Fibroblast of gingiva (primary cell): ENCODE measurements at regions not wholly inside any gene's neighbourhood (a gene's known extent, or its start where the extent isn't known, plus 50 kb on each side); places are given as distances from the start of the nearest gene placed in this dataset.
A peak's percentile ranks its signal among the peaks of the same experiment; 100 is the strongest.
"Not testable (repeated sequence)": the region's sequence is repeated elsewhere in the genome, so short reads cannot be mapped to it uniquely, and the experiment has no call there.

Source experiments
- DNase-seq: peaks from one replicate; pipeline ENCODE4 v3.0.0-alpha.2; 2011; ENCODE audit warnings: low read depth

- no peak for DNase-seq
Measured at GRCh38 chr22:46040471-46041465, 63.8 kb upstream of the WNT7B start.

- DNase-seq: no peak
Measured at GRCh38 chr22:46041642-46042041, 64.7 kb upstream of the WNT7B start.

GRCh38 chr22:46042786-46043185 is 65.8 kb upstream of the WNT7B start:
- no peak for DNase-seq

- no peak for DNase-seq
Measured at GRCh38 chr22:46043339-46043738, 66.4 kb upstream of the WNT7B start.

- DNase-seq: no peak
Measured at GRCh38 chr22:46043816-46044620, 67.1 kb upstream of the WNT7B start.

- no peak for DNase-seq
Measured at GRCh38 chr22:46044621-46045458, 67.9 kb upstream of the WNT7B start.

GRCh38 chr22:46045459-46046298 is 68.7 kb upstream of the WNT7B start:
- no peak for DNase-seq

- DNase-seq: no peak
Measured at GRCh38 chr22:46046299-46046685, 69.3 kb upstream of the WNT7B start.

GRCh38 chr22:46047226-46047625 is 70.3 kb upstream of the WNT7B start:
- no peak for DNase-seq

GRCh38 chr22:46047841-46048595 is 71.1 kb upstream of the WNT7B start:
- no peak for DNase-seq

- DNase-seq: not testable (repeated sequence)
Measured at GRCh38 chr22:46048661-46049060, 71.7 kb upstream of the WNT7B start.

- DNase-seq: no peak
Measured at GRCh38 chr22:46049726-46050450, 72.9 kb upstream of the WNT7B start.

- DNase-seq: no peak
Measured at GRCh38 chr22:46050451-46050845, 73.5 kb upstream of the WNT7B start.

- no peak for DNase-seq
Measured at GRCh38 chr22:46050916-46051614, 74.1 kb upstream of the WNT7B start.

GRCh38 chr22:46051646-46052045 is 74.7 kb upstream of the WNT7B start:
- DNase-seq: no peak

GRCh38 chr22:46052331-46052771 is 75.4 kb upstream of the WNT7B start:
- DNase-seq: no peak

- DNase-seq: peak; percentile 69
Measured at GRCh38 chr22:46052801-46053562, 76.0 kb upstream of the WNT7B start.

GRCh38 chr22:46053563-46054090 is 76.7 kb upstream of the WNT7B start:
- peak; percentile 73 for DNase-seq
